Gastroesophageal sphincter (tissue), 3 donors: ENCODE measurements at regions not wholly inside any gene's neighbourhood (a gene's known extent, or its start where the extent isn't known, plus 50 kb on each side); places are given as distances from the start of the nearest gene placed in this dataset.

ENCODE experiments used
- EP300 ChIP-seq: sonication (generic); formaldehyde crosslinking; IDR thresholded peaks from one replicate; pipeline ENCODE4 v1.6.1; 2017; ENCODE audit warnings: antibody characterized with exemption, mild to moderate bottlenecking
- POLR2A ChIP-seq, 2 donors: fragments of 450-650 bp; IDR thresholded peaks; one replicate each; pipeline ENCODE4 v1.6.1; 2017; ENCODE audit warnings: antibody characterized with exemption in 2 of 2, mild to moderate bottlenecking in 2 of 2, moderate library complexity in 1 of 2
- POLR2AphosphoS5 ChIP-seq: sonication (generic); formaldehyde crosslinking; IDR thresholded peaks from one replicate; pipeline ENCODE4 v1.6.1; 2017; ENCODE audit warnings: antibody characterized with exemption
- TF ChIP-seq, protein P1 (sequence below), 4 experiments: fragments of 200-600 bp in 2 of 4; fragments of 450-650 bp in 2 of 4; sonication (generic) in 1 of 4; IDR thresholded peaks; one replicate each; pipeline ENCODE4 v1.5.1; 2017 to 2019; ENCODE audit warnings: antibody characterized with exemption in 4 of 4, mild to moderate bottlenecking in 2 of 4, moderate library complexity in 2 of 4

DNA sequence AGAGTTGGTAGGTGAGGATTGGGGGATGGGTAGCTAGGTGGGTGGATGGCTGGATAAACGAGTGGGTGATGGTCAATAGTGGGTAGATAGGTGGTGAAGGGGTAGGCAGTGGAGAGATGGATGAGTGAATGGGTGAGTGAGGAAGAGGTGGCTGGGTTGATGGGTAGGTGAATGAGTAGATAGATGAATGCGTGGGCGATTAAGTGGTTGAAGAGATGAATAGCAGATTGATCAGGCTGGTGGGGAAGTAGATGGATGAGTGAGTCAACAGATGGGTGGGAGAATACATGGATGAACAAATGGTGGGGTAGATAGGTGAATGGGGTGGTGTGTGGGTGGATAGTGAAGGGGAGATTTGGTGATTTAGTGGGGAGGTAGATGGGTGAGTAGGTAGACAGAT, 51.1 kb downstream of the SYNE3 start:
- TF ChIP-seq, protein P1, sequence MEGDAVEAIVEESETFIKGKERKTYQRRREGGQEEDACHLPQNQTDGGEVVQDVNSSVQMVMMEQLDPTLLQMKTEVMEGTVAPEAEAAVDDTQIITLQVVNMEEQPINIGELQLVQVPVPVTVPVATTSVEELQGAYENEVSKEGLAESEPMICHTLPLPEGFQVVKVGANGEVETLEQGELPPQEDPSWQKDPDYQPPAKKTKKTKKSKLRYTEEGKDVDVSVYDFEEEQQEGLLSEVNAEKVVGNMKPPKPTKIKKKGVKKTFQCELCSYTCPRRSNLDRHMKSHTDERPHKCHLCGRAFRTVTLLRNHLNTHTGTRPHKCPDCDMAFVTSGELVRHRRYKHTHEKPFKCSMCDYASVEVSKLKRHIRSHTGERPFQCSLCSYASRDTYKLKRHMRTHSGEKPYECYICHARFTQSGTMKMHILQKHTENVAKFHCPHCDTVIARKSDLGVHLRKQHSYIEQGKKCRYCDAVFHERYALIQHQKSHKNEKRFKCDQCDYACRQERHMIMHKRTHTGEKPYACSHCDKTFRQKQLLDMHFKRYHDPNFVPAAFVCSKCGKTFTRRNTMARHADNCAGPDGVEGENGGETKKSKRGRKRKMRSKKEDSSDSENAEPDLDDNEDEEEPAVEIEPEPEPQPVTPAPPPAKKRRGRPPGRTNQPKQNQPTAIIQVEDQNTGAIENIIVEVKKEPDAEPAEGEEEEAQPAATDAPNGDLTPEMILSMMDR (IDR thresholded peaks at IDR 0.05): no peak
- TF ChIP-seq POLR2A (IDR thresholded peaks at IDR 0.05): no peak
- TF ChIP-seq EP300: no peak
- no peak for TF ChIP-seq POLR2AphosphoS5
